ENCODE measurements at regions not wholly inside any gene's neighbourhood (a gene's known extent, or its start where the extent isn't known, plus 50 kb on each side); places are given as distances from the start of the nearest gene placed in this dataset.
A peak's percentile ranks its signal among the peaks of the same experiment; 100 is the strongest.

GRCh38 chr13:31946091-31946770 is 85.3 kb upstream of the FRY start:
- DNase-seq: no peak
- Histone ChIP-seq H3K4me3 (no peak overlapping the region), H3K36me3 (no peaks in the 10 kb centered on the region), H3K9me3 (no peaks in the 10 kb centered on the region), H3K27ac (no peak overlapping the region), H3K4me1 (no peaks in the 10 kb centered on the region), H3K9ac (ENCODE audit: low read depth in 2 of 2, low read length in 2 of 2) (no peak overlapping the region), H3K27me3 (no peaks in the 10 kb centered on the region)
- intact Hi-C loops (cut with DNase I): no loop called here
- no peak for TF ChIP-seq CTCF (IDR thresholded peaks at IDR 0.05)

GRCh38 chr13:31947105-31947504 is 84.5 kb upstream of the FRY start:
- H3K4me1 ChIP-seq: no peaks in the 10 kb centered on the region
- no peak overlapping the region for H3K9ac ChIP-seq (ENCODE audit: low read depth in 2 of 2, low read length in 2 of 2)
- DNase-seq: no peak
- H3K27ac ChIP-seq: no peak overlapping the region
- TF ChIP-seq CTCF (IDR thresholded peaks at IDR 0.05): no peak
- H3K27me3 ChIP-seq: no peaks in the 10 kb centered on the region
- H3K36me3 ChIP-seq: no peaks in the 10 kb centered on the region
- no peaks in the 10 kb centered on the region for H3K9me3 ChIP-seq
- intact Hi-C loops (cut with DNase I): no loop called here
- no peak overlapping the region for H3K4me3 ChIP-seq

DNA sequence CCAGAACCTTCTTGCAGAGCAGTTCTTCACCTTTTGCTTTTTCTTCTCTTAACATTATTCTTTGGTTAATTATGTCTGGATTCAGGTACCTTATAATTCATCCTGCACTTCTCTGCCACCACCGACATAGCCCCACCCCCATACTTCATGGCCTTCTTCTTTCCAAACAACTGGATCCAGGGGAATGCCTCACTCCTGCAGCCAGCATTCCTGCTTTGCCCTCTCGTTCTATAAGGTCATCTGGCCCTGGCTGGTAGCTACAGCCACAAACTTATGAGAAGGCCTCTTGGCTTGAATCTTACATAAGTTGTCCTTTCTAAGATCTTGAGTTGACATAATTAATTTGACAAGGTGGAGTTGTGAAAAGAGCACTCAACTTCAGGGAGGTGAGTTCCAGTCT is 84.1 kb upstream of the FRY start:
- Histone ChIP-seq H3K27ac (no peak overlapping the region), H3K36me3 (no peaks in the 10 kb centered on the region), H3K4me3 (no peak overlapping the region), H3K4me1 (no peaks in the 10 kb centered on the region), H3K9ac (ENCODE audit: low read depth in 2 of 2, low read length in 2 of 2) (no peak overlapping the region), H3K27me3 (no peaks in the 10 kb centered on the region), H3K9me3 (no peaks in the 10 kb centered on the region)
- no peak for TF ChIP-seq CTCF (IDR thresholded peaks at IDR 0.05)
- DNase-seq: no peak
- intact Hi-C loops (cut with DNase I): no loop called here

- no peak for TF ChIP-seq CTCF (IDR thresholded peaks at IDR 0.05)
- Histone ChIP-seq H3K9ac (ENCODE audit: low read depth in 2 of 2, low read length in 2 of 2) (no peak overlapping the region), H3K27me3 (no peaks in the 10 kb centered on the region), H3K36me3 (no peaks in the 10 kb centered on the region), H3K9me3 (no peaks in the 10 kb centered on the region), H3K4me1 (no peaks in the 10 kb centered on the region), H3K4me3 (no peak overlapping the region), H3K27ac (no peak overlapping the region)
- intact Hi-C loops (cut with DNase I): no loop called here
- DNase-seq: no peak
These were observed 82.1 kb upstream of the FRY start for GRCh38 chr13:31949486-31949885.

DNA sequence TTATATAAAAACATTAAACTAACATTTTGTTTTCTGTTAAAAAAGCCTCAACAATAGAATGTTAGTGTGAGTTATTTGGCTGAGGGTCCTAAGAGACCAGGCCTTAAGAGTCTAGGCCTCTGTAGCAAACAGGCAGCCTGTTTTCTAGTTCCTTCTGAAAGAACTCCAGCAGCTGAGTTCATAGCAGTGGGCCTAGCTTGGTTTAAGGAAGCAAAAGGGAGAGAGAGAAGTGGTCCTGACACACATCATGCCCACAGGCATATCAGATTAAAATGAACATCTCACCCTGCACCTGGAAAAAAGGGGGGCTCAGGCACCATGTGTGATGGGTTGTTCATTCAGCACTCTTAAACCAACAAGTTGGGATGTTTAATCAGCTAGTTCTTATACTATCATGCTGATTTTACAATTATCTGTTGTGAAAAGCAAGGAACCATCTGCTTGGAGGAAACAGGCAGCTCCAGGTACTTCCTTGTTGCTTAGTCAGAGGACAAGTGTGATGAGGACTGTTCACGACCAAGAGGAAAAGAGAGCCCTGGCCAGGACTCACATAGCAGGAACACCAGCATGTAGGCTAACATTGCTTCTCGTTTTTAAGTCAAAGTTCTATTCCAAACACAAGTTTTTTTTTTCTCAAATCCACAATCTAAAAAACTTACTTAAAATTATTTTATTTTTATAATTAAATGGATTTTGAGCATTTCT is 81.3 kb upstream of the FRY start:
- Histone ChIP-seq H3K27me3 (no peaks in the 10 kb centered on the region), H3K4me3 (no peak overlapping the region), H3K4me1 (no peaks in the 10 kb centered on the region), H3K27ac (peak overlapping the region; percentile 18), H3K9me3 (no peaks in the 10 kb centered on the region), H3K9ac (ENCODE audit: low read depth in 2 of 2, low read length in 2 of 2) (no peak overlapping the region), H3K36me3 (no peaks in the 10 kb centered on the region)
- no peak for TF ChIP-seq CTCF (IDR thresholded peaks at IDR 0.05)
- intact Hi-C loops (cut with DNase I): no loop called here
- no peak for DNase-seq
